GM12878 (cell line): ENCODE measurements at regions not wholly inside any gene's neighbourhood (a gene's known extent, or its start where the extent isn't known, plus 50 kb on each side); places are given as distances from the start of the nearest gene placed in this dataset.

ENCODE experiments used
- ATF2 ChIP-seq: IDR thresholded peaks from 2 replicates; pipeline ENCODE4 v1.6.1; 2012; ENCODE audit warnings: low read length, inconsistent platforms
- BCL3 ChIP-seq: IDR thresholded peaks from 2 replicates; pipeline ENCODE4 v1.6.1; 2011; ENCODE audit warnings: borderline replicate concordance, low read depth, mild to moderate bottlenecking, moderate library complexity, low read length; ENCODE audit not compliant: insufficient read depth, poor library complexity, severe bottlenecking
- BRCA1 ChIP-seq: IDR thresholded peaks from 2 replicates; pipeline ENCODE4 v1.6.1; 2011; ENCODE audit warnings: low read depth, low read length, improper control_type of control experiment
- CEBPB ChIP-seq, 2 experiments: fragments of 150-350 bp in 1 of 2; IDR thresholded peaks; 2 replicates each; pipeline ENCODE4 v1.6.1; 2012 to 2014; ENCODE audit warnings: low read depth in 2 of 2, low read length in 2 of 2, borderline replicate concordance in 1 of 2, inconsistent platforms in 1 of 2
- CTCF ChIP-seq, 3 experiments: IDR thresholded peaks in 2 of 3; conservative IDR thresholded peaks in 1 of 3; 2 replicates each; pipeline ENCODE4 v1.5.1; 2011; ENCODE audit warnings: low read depth in 3 of 3, low read length in 3 of 3, mild to moderate bottlenecking in 3 of 3, control low read depth in 2 of 3, moderate library complexity in 2 of 3, inconsistent platforms in 1 of 3, mixed read lengths in 1 of 3; ENCODE audit not compliant: control insufficient read depth in 2 of 3, insufficient read depth in 1 of 3; ENCODE audit errors: extremely low read depth in 1 of 3
- KLF5 ChIP-seq: fragments of 450-650 bp; IDR thresholded peaks from 2 replicates; pipeline ENCODE4 v1.6.1; 2014; ENCODE audit warnings: mild to moderate bottlenecking; ENCODE audit not compliant: partially characterized antibody
- NFYB ChIP-seq: IDR thresholded peaks from 2 replicates; pipeline ENCODE4 v1.6.1; 2011; ENCODE audit warnings: low read depth, mild to moderate bottlenecking, low read length, improper control_type of control experiment, moderate library complexity; ENCODE audit not compliant: insufficient read depth
- PBX3 ChIP-seq: IDR thresholded peaks from 2 replicates; pipeline ENCODE4 v1.6.1; 2011; ENCODE audit warnings: mild to moderate bottlenecking, low read depth, low read length, moderate library complexity; ENCODE audit not compliant: insufficient replicate concordance
- SIN3A ChIP-seq: IDR thresholded peaks from 2 replicates; pipeline ENCODE4 v1.6.1; 2012; ENCODE audit warnings: low read depth, low read length, improper control_type of control experiment
- SPI1 ChIP-seq: IDR thresholded peaks from 2 replicates; pipeline ENCODE4 v1.6.1; 2011; ENCODE audit warnings: low read depth, mild to moderate bottlenecking, low read length, moderate library complexity, borderline replicate concordance; ENCODE audit not compliant: insufficient read depth
- TAF1 ChIP-seq: IDR thresholded peaks from 2 replicates; pipeline ENCODE4 v1.6.1; 2011; ENCODE audit warnings: mild to moderate bottlenecking, low read depth, low read length, borderline replicate concordance
- USF2 ChIP-seq: IDR thresholded peaks from 2 replicates; pipeline ENCODE4 v1.6.1; 2011; ENCODE audit warnings: low read depth, low read length, improper control_type of control experiment, borderline replicate concordance
- ZNF217 ChIP-seq: fragments of 450-650 bp; IDR thresholded peaks from 2 replicates; pipeline ENCODE4 v1.6.1; 2017; ENCODE audit warnings: antibody characterized with exemption, mild to moderate bottlenecking

- TF ChIP-seq CTCF (IDR thresholded peaks at IDR 0.05 in 2 of 3, conservative IDR thresholded peaks at IDR 0.05 in 1 of 3; ENCODE audit: control insufficient read depth in 2 of 3, extremely low read depth in 1 of 3, insufficient read depth in 1 of 3, low read depth in 3 of 3, low read length in 3 of 3) (no peak), BCL3 (no peak), NFYB (no peak), ATF2 (no peak), TAF1 (no peak), USF2 (no peak), SIN3A (no peak), BRCA1 (no peak), SPI1 (no peak), ZNF217 (no peak), PBX3 (no peak), KLF5 (no peak), CEBPB (IDR thresholded peaks at IDR 0.05; ENCODE audit: borderline replicate concordance in 1 of 2, low read depth in 2 of 2, low read length in 2 of 2) (no peak)
These were observed 345.7 kb upstream of the SATB1 start for GRCh38 chr3:18770800-18771199.
